GM12891 (cell line): ENCODE measurements at regions not wholly inside any gene's neighbourhood (a gene's known extent, or its start where the extent isn't known, plus 50 kb on each side); places are given as distances from the start of the nearest gene placed in this dataset.

ENCODE experiments used
- PAX5 ChIP-seq: IDR thresholded peaks from 2 replicates; pipeline ENCODE4 v1.6.1; 2011; ENCODE audit warnings: low read length, moderate library complexity, mild to moderate bottlenecking; ENCODE audit not compliant: insufficient read depth, severe bottlenecking
- POLR2A ChIP-seq: IDR thresholded peaks from 2 replicates; pipeline ENCODE4 v1.6.1; 2011; ENCODE audit warnings: low read depth, low read length, control low read depth
- POLR2AphosphoS5 ChIP-seq: IDR thresholded peaks from 2 replicates; pipeline ENCODE4 v1.6.1; 2011; ENCODE audit warnings: low read depth, low read length, control low read depth
- TAF1 ChIP-seq: IDR thresholded peaks from 2 replicates; pipeline ENCODE4 v1.6.1; 2011; ENCODE audit warnings: low read depth, low read length, control low read depth

DNA sequence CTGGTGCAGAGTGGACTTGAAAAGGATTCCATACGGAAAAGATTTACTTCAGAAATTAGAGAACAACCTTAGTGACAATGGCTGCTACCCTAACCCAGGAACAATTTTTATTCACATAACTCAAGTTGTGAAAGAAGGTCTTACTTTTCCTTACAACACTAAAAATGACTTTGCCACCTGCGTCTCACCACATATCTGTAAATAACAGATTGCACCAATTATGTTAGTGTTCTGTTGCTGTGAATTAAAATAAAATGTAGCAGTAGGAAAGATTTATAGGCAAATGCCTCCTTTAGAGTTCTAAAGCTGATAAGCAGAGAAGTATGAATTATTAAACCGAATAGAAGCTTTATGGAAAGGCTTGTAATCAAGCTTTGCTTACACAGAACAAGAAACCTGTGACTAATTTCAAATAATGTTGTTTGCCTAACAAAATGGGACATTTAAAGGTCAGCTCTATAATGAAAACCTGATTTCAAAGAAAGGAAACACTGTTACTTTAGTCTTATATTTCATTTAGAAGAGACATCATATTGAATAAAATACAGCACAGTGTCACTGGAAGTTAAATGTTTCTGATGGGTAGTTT, 2237.8 kb downstream of the LRRC4C start:
- TF ChIP-seq POLR2A (no peak), POLR2AphosphoS5 (no peak), PAX5 (no peak), TAF1 (no peak)
